ENCODE measurements at regions not wholly inside any gene's neighbourhood (a gene's known extent, or its start where the extent isn't known, plus 50 kb on each side); places are given as distances from the start of the nearest gene placed in this dataset.
A peak's percentile ranks its signal among the peaks of the same experiment; 100 is the strongest.
"Not testable (repeated sequence)": the region's sequence is repeated elsewhere in the genome, so short reads cannot be mapped to it uniquely, and the experiment has no call there.

GRCh38 chr13:66152596-66152995, 1077.5 kb downstream of the PCDH9 start:
- DNase-seq, result no peak

- not testable (repeated sequence) for DNase-seq
These were observed 1085.8 kb downstream of the PCDH9 start for GRCh38 chr13:66144357-66144756.

GRCh38 chr13:66139701-66140100, 1090.4 kb downstream of the PCDH9 start:
- no peak for DNase-seq

GRCh38 chr13:66139250-66139649, 1090.9 kb downstream of the PCDH9 start:
- DNase-seq, result no peak

GRCh38 chr13:66138172-66138811, 1091.8 kb downstream of the PCDH9 start:
- peak in 1 of 2 donors; percentile 12 for DNase-seq

GRCh38 chr13:66137384-66137783, 1092.8 kb downstream of the PCDH9 start:
- no peak for DNase-seq

GRCh38 chr13:66128692-66129269, 1101.4 kb downstream of the PCDH9 start:
- no peak for DNase-seq

GRCh38 chr13:66128201-66128600, 1101.9 kb downstream of the PCDH9 start:
- DNase-seq, result no peak

GRCh38 chr13:66117563-66117962, 1112.6 kb downstream of the PCDH9 start:
- DNase-seq, result no peak

- DNase-seq, result no peak
These were observed 1116.1 kb downstream of the PCDH9 start for GRCh38 chr13:66113882-66114526.

- DNase-seq, result no peak
These were observed 1118.5 kb downstream of the PCDH9 start for GRCh38 chr13:66111628-66112027.

- no peak for DNase-seq
These were observed 1123.9 kb downstream of the PCDH9 start for GRCh38 chr13:66106246-66106645.

GRCh38 chr13:66102864-66103263, 1127.3 kb downstream of the PCDH9 start:
- no peak for DNase-seq

- no peak for DNase-seq
These were observed 1130.3 kb downstream of the PCDH9 start for GRCh38 chr13:66099825-66100224.

- DNase-seq, result no peak
These were observed 1131.1 kb downstream of the PCDH9 start for GRCh38 chr13:66098931-66099628.

- no peak for DNase-seq
These were observed 1140.4 kb downstream of the PCDH9 start for GRCh38 chr13:66089711-66090110.

- DNase-seq, result no peak
These were observed 1142.8 kb downstream of the PCDH9 start for GRCh38 chr13:66087269-66087710.

GRCh38 chr13:66077132-66077689, 1152.9 kb downstream of the PCDH9 start:
- DNase-seq, result no peak

- no peak for DNase-seq
These were observed 1153.7 kb downstream of the PCDH9 start for GRCh38 chr13:66076417-66076816.

- DNase-seq, result no peak
These were observed 1156.0 kb downstream of the PCDH9 start for GRCh38 chr13:66074018-66074615.

- not testable (repeated sequence) for DNase-seq
These were observed 1158.0 kb downstream of the PCDH9 start for GRCh38 chr13:66072097-66072496.

- no peak for DNase-seq
These were observed 1158.5 kb downstream of the PCDH9 start for GRCh38 chr13:66071608-66072007.

GRCh38 chr13:66071029-66071428, 1159.1 kb downstream of the PCDH9 start:
- DNase-seq, result no peak
